C1 segment of cervical spinal cord (tissue), 14 donors: ENCODE measurements at regions not wholly inside any gene's neighbourhood (a gene's known extent, or its start where the extent isn't known, plus 50 kb on each side); places are given as distances from the start of the nearest gene placed in this dataset.

Experiments used
- DNase-seq, 14 donors: peaks; one replicate each; lab custom pipeline; 2025; lab: John Stamatoyannopoulos, UW

GRCh38 chr15:69656271-69657030 is 203.8 kb downstream of the RPLP1 start:
- DNase-seq = no peak

- DNase-seq = no peak
These were observed 205.0 kb downstream of the RPLP1 start for GRCh38 chr15:69657626-69658025.

GRCh38 chr15:69658411-69658945 is 205.9 kb downstream of the RPLP1 start:
- no peak for DNase-seq

GRCh38 chr15:69659454-69660050 is 206.9 kb downstream of the RPLP1 start:
- DNase-seq = no peak

- no peak for DNase-seq
These were observed 207.5 kb downstream of the RPLP1 start for GRCh38 chr15:69660114-69660513.

- DNase-seq = no peak
These were observed 208.2 kb downstream of the RPLP1 start for GRCh38 chr15:69660658-69661405.

- no peak for DNase-seq
These were observed 208.8 kb downstream of the RPLP1 start for GRCh38 chr15:69661446-69661845.

- DNase-seq = no peak
These were observed 209.4 kb downstream of the RPLP1 start for GRCh38 chr15:69661871-69662644.

- DNase-seq = no peak
These were observed 210.0 kb downstream of the RPLP1 start for GRCh38 chr15:69662645-69663000.

- no peak for DNase-seq
These were observed 210.8 kb downstream of the RPLP1 start for GRCh38 chr15:69663441-69663840.

- DNase-seq = no peak
These were observed 211.4 kb downstream of the RPLP1 start for GRCh38 chr15:69663982-69664381.

GRCh38 chr15:69664572-69665571 is 212.3 kb downstream of the RPLP1 start:
- no peak for DNase-seq

- DNase-seq = no peak
These were observed 213.1 kb downstream of the RPLP1 start for GRCh38 chr15:69665641-69666111.

GRCh38 chr15:69666441-69666882 is 213.8 kb downstream of the RPLP1 start:
- DNase-seq = peak in 1 of 14 donors; percentile 13

GRCh38 chr15:69666921-69667811 is 214.5 kb downstream of the RPLP1 start:
- DNase-seq = peak in 5 of 14 donors; percentile 10 to 28 (median 24)

GRCh38 chr15:69668039-69668705 is 215.6 kb downstream of the RPLP1 start:
- no peak for DNase-seq

GRCh38 chr15:69668963-69669362 is 216.3 kb downstream of the RPLP1 start:
- DNase-seq = peak in 2 of 14 donors; percentile 4 to 15

GRCh38 chr15:69669446-69669845 is 216.8 kb downstream of the RPLP1 start:
- DNase-seq = no peak
